Kidney (tissue), 13 donors: ENCODE measurements at regions not wholly inside any gene's neighbourhood (a gene's known extent, or its start where the extent isn't known, plus 50 kb on each side); places are given as distances from the start of the nearest gene placed in this dataset.
"Not testable (repeated sequence)": the region's sequence is repeated elsewhere in the genome, so short reads cannot be mapped to it uniquely, and the experiment has no call there.

Experiments
- DNase-seq, 5 donors: peaks; one replicate each; pipeline ENCODE4 v3.0.0-alpha.2; 2013 to 2020
- FAIRE-seq: peaks from 2 replicates; lab custom pipeline; 2012; peaks lifted over from hg19 to GRCh38; lab: Jason Lieb, UNC
- H3K27ac ChIP-seq, 2 donors: one replicate each; pipeline ENCODE4 v1.7.0; 2013; ENCODE audit warnings: low read depth in 2 of 2, low read length in 2 of 2, inconsistent platforms in 1 of 2
- H3K27me3 ChIP-seq: one replicate; pipeline ENCODE4 v1.7.1; 2013; ENCODE audit warnings: low read length, inconsistent platforms; ENCODE audit not compliant: control insufficient read depth, insufficient read depth
- H3K36me3 ChIP-seq, 3 donors: one replicate each; pipeline versions ENCODE4 v1.7.0 to v1.7.1; 2013; ENCODE audit warnings: low read length in 3 of 3, control low read depth in 1 of 3, inconsistent platforms in 1 of 3; ENCODE audit not compliant: insufficient read depth in 3 of 3, control insufficient read depth in 2 of 3
- H3K4me1 ChIP-seq, 3 donors: one replicate each; pipeline versions ENCODE4 v1.7.0 to v1.7.1; 2013; ENCODE audit warnings: low read length in 3 of 3, inconsistent platforms in 1 of 3, low read depth in 1 of 3; ENCODE audit not compliant: control insufficient read depth in 2 of 3, insufficient read depth in 2 of 3
- H3K4me3 ChIP-seq, 3 donors: one replicate each; pipeline versions ENCODE4 v1.7.0 to v1.8.1; 2013; ENCODE audit warnings: low read length in 3 of 3, control low read depth in 1 of 3, inconsistent platforms in 1 of 3
- H3K9ac ChIP-seq, 3 donors: one replicate each; pipeline versions ENCODE4 v1.7.0 to v1.7.1; 2013; ENCODE audit warnings: low read length in 3 of 3, control low read depth in 1 of 3, inconsistent platforms in 1 of 3
- H3K9me3 ChIP-seq, 3 donors: one replicate each; pipeline versions ENCODE4 v1.7.0 to v1.7.1; 2013; ENCODE audit warnings: low read length in 3 of 3, control low read depth in 1 of 3, inconsistent platforms in 1 of 3; ENCODE audit not compliant: control insufficient read depth in 2 of 3, insufficient read depth in 1 of 3
- intact Hi-C: fragments of 100-400 bp; cut with DNase I; formaldehyde crosslinking; loops from one replicate; pipeline ENCODE4 v1.11.1; 2022
- TF ChIP-seq, protein P1 (sequence below): IDR thresholded peaks from 3 replicates; pipeline ENCODE4 v1.5.1; 2012; ENCODE audit warnings: mild to moderate bottlenecking, moderate library complexity, borderline replicate concordance; ENCODE audit not compliant: insufficient read depth; ENCODE audit errors: extremely low read depth
- donor health status: control.
- donor health status: control.
- donor health status: control.
- donor health status: control.
- donor health status: control.
- donor health status: DM: yes; HTN: yes; CAD: no.
- donor health status: Normal renal cell carcinoma (clear cell type).

DNA sequence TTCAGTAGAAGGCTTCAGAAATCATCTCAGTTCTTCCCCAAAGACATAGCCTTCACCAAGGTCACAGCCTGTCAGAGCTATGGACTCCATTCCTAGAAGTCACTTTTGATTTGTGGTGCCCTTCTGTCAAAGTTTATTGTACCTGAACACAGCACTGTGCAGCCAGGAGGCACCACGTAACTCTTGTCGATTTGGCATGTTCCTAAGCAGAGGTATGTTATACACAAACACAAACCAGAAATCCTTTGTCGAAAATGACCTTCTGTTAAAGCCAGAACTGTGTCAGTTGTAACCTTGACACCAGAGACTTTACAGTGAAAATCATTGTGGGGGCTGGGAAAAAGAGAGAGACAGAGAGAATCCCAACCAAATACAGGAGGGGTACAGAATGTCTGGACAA is 62.6 kb upstream of the SGPP2 start:
- Histone ChIP-seq H3K27ac (peak overlapping the region in 1 of 2 donors; percentile 30), H3K4me3 (no peak overlapping the region), H3K4me1 (no peaks in the 10 kb centered on the region), H3K9ac (no peak overlapping the region), H3K27me3 (no peaks in the 10 kb centered on the region), H3K36me3 (no peaks in the 10 kb centered on the region), H3K9me3 (no peaks in the 10 kb centered on the region)
- TF ChIP-seq, protein P1, sequence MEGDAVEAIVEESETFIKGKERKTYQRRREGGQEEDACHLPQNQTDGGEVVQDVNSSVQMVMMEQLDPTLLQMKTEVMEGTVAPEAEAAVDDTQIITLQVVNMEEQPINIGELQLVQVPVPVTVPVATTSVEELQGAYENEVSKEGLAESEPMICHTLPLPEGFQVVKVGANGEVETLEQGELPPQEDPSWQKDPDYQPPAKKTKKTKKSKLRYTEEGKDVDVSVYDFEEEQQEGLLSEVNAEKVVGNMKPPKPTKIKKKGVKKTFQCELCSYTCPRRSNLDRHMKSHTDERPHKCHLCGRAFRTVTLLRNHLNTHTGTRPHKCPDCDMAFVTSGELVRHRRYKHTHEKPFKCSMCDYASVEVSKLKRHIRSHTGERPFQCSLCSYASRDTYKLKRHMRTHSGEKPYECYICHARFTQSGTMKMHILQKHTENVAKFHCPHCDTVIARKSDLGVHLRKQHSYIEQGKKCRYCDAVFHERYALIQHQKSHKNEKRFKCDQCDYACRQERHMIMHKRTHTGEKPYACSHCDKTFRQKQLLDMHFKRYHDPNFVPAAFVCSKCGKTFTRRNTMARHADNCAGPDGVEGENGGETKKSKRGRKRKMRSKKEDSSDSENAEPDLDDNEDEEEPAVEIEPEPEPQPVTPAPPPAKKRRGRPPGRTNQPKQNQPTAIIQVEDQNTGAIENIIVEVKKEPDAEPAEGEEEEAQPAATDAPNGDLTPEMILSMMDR = no peak
- intact Hi-C loops = no loop called here
- no peak for FAIRE-seq
- peak in 1 of 5 donors; percentile 11 for DNase-seq

DNA sequence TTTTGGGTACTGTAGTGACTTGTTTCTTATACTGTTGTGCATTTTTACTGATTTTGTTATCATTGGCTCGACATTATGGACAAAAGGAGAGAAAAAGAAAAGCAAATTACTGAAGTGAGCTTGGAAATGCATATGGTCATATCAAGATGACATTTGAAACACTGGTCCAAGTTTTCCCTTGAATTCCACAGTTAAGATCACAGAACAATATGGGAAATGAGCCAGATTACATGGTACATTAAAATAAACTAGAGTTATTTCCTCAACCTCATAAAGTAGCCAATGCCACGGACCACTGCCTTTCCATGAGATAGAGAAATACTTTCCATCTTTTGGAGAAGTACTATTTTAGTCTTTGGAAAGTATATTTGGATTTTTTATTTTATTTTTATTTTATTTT is 62.0 kb upstream of the SGPP2 start:
- H3K9ac ChIP-seq = no peak overlapping the region
- intact Hi-C loops = no loop called here
- TF ChIP-seq, protein P1 = no peak

DNA sequence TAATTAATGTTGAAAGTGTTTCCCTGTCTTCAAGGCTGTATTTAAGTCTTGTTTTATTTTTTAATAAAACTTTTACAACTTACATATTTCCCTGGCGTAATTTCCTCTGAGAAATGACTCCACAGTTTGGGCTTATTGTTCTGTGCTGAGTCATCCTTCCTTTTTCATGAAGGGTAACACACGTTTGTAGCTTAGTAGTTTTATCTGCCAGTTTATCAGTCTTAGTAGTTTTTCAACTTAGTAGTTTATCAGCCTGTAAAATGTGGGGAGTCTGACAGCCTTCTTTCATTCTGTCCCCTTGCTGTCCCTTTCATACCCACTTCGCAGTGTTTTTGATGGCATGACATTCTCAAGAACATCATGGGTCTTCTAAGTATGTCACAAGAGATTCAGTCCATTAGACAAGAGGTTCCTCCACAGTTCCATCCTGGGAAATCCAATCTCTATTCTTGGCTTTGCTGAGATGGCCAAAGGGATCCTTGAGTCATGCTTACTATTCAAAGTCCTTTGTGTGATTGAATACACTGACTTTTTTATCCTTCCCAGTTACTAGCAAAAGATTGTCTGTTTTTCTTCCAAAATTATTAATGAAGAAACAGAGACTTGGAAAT is 60.0 kb upstream of the SGPP2 start:
- H3K27me3 ChIP-seq = no peaks in the 10 kb centered on the region
- H3K27ac ChIP-seq = no peak overlapping the region
- H3K9me3 ChIP-seq = peaks cover 0 to 2% (median 0%) of the 10 kb centered on the region in 3 donors
- no peaks in the 10 kb centered on the region for H3K4me1 ChIP-seq
- no peak for DNase-seq
- no peak overlapping the region for H3K9ac ChIP-seq
- intact Hi-C loops = no loop called here
- no peak overlapping the region for H3K4me3 ChIP-seq
- no peaks in the 10 kb centered on the region for H3K36me3 ChIP-seq
- FAIRE-seq = no peak
- TF ChIP-seq, protein P1 = no peak

More for the DNA sequence above, 62.0 kb upstream of the SGPP2 start:
- H3K27me3 ChIP-seq = no peaks in the 10 kb centered on the region
- H3K36me3 ChIP-seq = no peaks in the 10 kb centered on the region
- FAIRE-seq = no peak
- H3K4me3 ChIP-seq = no peak overlapping the region
- DNase-seq = no peak
- no peaks in the 10 kb centered on the region for H3K9me3 ChIP-seq
- no peak overlapping the region for H3K27ac ChIP-seq
- H3K4me1 ChIP-seq = no peaks in the 10 kb centered on the region

DNA sequence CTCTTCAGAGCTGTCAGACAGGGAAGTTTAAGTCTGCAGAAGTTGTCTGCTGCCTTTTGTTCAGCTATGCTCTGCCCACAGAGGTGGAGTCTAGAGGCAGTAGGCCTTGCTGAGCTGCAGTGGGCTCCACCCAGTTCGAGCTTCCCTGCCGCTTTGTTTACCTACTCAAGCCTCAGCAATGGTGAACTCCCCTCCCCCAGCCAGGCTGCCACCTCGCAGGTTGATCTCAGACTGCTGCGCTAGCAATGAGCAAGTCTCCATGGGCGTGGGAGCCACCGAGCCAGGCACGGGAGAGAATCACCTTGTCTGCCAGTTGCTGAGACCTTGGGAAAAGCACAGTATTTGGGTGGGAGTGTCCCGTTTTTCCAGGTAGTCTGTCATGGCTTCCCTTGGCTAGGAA is 56.1 kb upstream of the SGPP2 start:
- H3K9ac ChIP-seq, DNase-seq, FAIRE-seq, H3K4me1 ChIP-seq, H3K9me3 ChIP-seq, H3K36me3 ChIP-seq, H3K4me3 ChIP-seq, intact Hi-C loops, H3K27ac ChIP-seq, H3K27me3 ChIP-seq: not testable (repeated sequence)
